ENCODE measurements at regions not wholly inside any gene's neighbourhood (a gene's known extent, or its start where the extent isn't known, plus 50 kb on each side); places are given as distances from the start of the nearest gene placed in this dataset.

DNA sequence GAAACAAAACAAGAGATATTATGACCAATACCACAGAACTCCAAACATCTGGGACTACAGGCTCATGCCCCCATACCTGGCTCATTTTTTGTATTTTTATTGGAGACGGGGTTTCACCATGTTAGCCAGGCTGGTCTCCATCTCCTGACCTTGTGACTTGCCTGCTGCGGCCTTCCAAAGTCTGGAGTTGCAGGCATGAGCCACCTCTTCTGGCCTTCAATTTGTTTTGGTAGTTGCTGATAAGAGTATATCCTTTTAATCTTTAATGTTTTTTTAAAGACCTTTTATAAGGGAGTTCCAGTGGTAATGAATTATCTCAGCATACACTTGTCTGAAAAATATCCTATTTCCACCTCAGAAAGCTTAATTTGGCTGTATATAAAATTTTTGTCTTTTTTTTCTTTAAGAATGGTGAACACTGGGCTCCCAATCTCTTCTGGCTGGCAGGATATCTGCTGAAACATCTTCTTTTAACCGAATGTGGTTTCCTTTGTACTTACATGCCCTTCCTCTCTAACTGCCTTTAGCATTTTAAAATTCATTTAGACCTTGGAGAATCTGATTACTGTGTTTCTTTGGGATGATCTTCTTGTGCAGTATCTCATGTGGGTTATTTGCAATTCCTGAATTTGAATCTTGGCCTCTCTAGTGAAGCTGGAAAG, 112.1 kb upstream of the KDM5D start:
- TF ChIP-seq CTCF (IDR thresholded peaks at IDR 0.05) (no peak), POLR2A (IDR thresholded peaks at IDR 0.05) (no peak)
